Common myeloid progenitor, CD34-positive (primary cell): ENCODE measurements at regions not wholly inside any gene's neighbourhood (a gene's known extent, or its start where the extent isn't known, plus 50 kb on each side); places are given as distances from the start of the nearest gene placed in this dataset.
A peak's percentile ranks its signal among the peaks of the same experiment; 100 is the strongest.

ENCODE experiments used
- CTCF ChIA-PET: fragments of 350-600 bp; sonication (Branson Sonifier 250); formaldehyde crosslinking; loops from one replicate; lab custom pipeline; 2021; ENCODE audit warnings: antibody characterized with exemption; lab: Charles Lee
- POLR2A ChIA-PET: fragments of 350-600 bp; sonication (Branson Sonifier 250); formaldehyde crosslinking; loops from one replicate; lab custom pipeline; 2021; ENCODE audit warnings: antibody characterized with exemption; lab: Charles Lee
- DNase-seq, 3 donors: peaks; one replicate each; pipeline versions ENCODE4 v3.0.0 to v3.0.0-alpha.2; 2013
- H3K27ac ChIP-seq, 2 experiments: 1 replicate in 1 of 2; 2 replicates in 1 of 2; pipeline ENCODE4 v1.7.0; 2013; ENCODE audit warnings: inconsistent platforms in 2 of 2, low read length in 2 of 2, mild to moderate bottlenecking in 2 of 2, low read depth in 1 of 2, moderate library complexity in 1 of 2; ENCODE audit not compliant: severe bottlenecking in 2 of 2, insufficient read depth in 1 of 2, poor library complexity in 1 of 2
- H3K27me3 ChIP-seq, 5 experiments: replicated peaks in 2 of 5; 1 replicate in 3 of 5; 2 replicates in 2 of 5; pipeline versions ENCODE4 v1.6.1 to v1.7.0; 2013; ENCODE audit warnings: low read length in 4 of 5, mild to moderate bottlenecking in 2 of 5, moderate library complexity in 2 of 5, inconsistent platforms in 1 of 5; ENCODE audit not compliant: insufficient read depth in 5 of 5, control insufficient read depth in 4 of 5
- H3K36me3 ChIP-seq, 4 experiments: 1 replicate in 2 of 4; 2 replicates in 2 of 4; pipeline versions ENCODE4 v1.6.1 to v1.7.0; 2013; ENCODE audit warnings: low read length in 3 of 4, control low read depth in 1 of 4, mild to moderate bottlenecking in 1 of 4; ENCODE audit not compliant: control insufficient read depth in 4 of 4, insufficient read depth in 4 of 4
- H3K4me1 ChIP-seq, 4 experiments: 1 replicate in 3 of 4; 2 replicates in 1 of 4; pipeline versions ENCODE4 v1.6.1 to v1.7.1; 2013; ENCODE audit warnings: low read length in 3 of 4, mild to moderate bottlenecking in 3 of 4, control low read depth in 1 of 4, inconsistent platforms in 1 of 4, moderate library complexity in 1 of 4; ENCODE audit not compliant: control insufficient read depth in 4 of 4, insufficient read depth in 4 of 4; ENCODE audit errors: control extremely low read depth in 1 of 4
- H3K4me3 ChIP-seq, 7 experiments: 1 replicate in 4 of 7; 2 replicates in 3 of 7; pipeline versions ENCODE4 v1.5.1 to v1.7.0; 2013; ENCODE audit warnings: mild to moderate bottlenecking in 7 of 7, low read length in 6 of 7, moderate library complexity in 6 of 7, inconsistent platforms in 2 of 7, low read depth in 2 of 7, control low read depth in 1 of 7; ENCODE audit not compliant: insufficient read depth in 4 of 7, control insufficient read depth in 1 of 7; ENCODE audit errors: extremely low read depth in 1 of 7
- H3K9me3 ChIP-seq, 5 experiments: 1 replicate in 4 of 5; 2 replicates in 1 of 5; pipeline versions ENCODE4 v1.6.1 to v1.7.1; 2013; ENCODE audit warnings: low read length in 4 of 5, mild to moderate bottlenecking in 2 of 5, inconsistent platforms in 1 of 5, low read depth in 1 of 5, moderate library complexity in 1 of 5; ENCODE audit not compliant: control insufficient read depth in 4 of 5, insufficient read depth in 2 of 5; ENCODE audit errors: control extremely low read depth in 1 of 5
- WGBS: methylation state at CpG from one replicate; pipeline ENCODE4 v1.1.5; 2013; ENCODE audit not compliant: insufficient coverage; 5-methylcytosine and 5-hydroxymethylcytosine counted together

GRCh38 chr14:64649383-64649998 is 54.7 kb upstream of the PLEKHG3 start:
- WGBS = 92% methylated on average over 12 of the region's 13 CpGs
- Histone ChIP-seq H3K9me3 (no peaks in the 10 kb centered on the region), H3K27me3 (no peaks in the 10 kb centered on the region), H3K36me3 (no peaks in the 10 kb centered on the region), H3K4me3 (no peak overlapping the region), H3K27ac (no peak overlapping the region), H3K4me1 (peaks cover 1 to 12% (median 10%) of the 10 kb centered on the region in 4 experiments)
- POLR2A ChIA-PET = no interaction called here
- CTCF ChIA-PET = interaction anchor here (0.6 to 3.1 kb wide), 3 partner anchors 13 to 231 kb away, joined by 3 to 9 read pairs (median 4); no protein-coding TSS in a partner anchor
- no peak for DNase-seq

GRCh38 chr14:64653900-64654245 is 50.4 kb upstream of the PLEKHG3 start:
- WGBS = no CpG with 5 or more reads among the region's 5 CpGs
- no peaks in the 10 kb centered on the region for H3K27me3 ChIP-seq
- peaks cover 7 to 23% (median 20%) of the 10 kb centered on the region in 4 experiments for H3K4me1 ChIP-seq
- peak overlapping the region in 1 of 7 experiments; percentile 21 for H3K4me3 ChIP-seq
- no peaks in the 10 kb centered on the region for H3K36me3 ChIP-seq
- ChIA-PET POLR2A (interaction anchor here (0.8 to 1.2 kb wide), 2 partner anchors 45 to 333 kb away, joined by 3 to 4 read pairs; partner anchors contain the start of gene FNTB), CTCF (interaction anchor here (0.6 to 2.9 kb wide), 5 partner anchors 10 to 29 kb away, joined by 4 to 14 read pairs (median 5); no protein-coding TSS in a partner anchor)
- H3K9me3 ChIP-seq = no peaks in the 10 kb centered on the region
- no peak overlapping the region for H3K27ac ChIP-seq
- no peak for DNase-seq

- ChIA-PET POLR2A (interaction anchor here (0.6 to 1.2 kb wide), 4 partner anchors 45 to 332 kb away, joined by 3 to 4 read pairs (median 4); partner anchors contain the start of gene FNTB), CTCF (interaction anchor here (0.6 to 2.9 kb wide), 7 partner anchors 11 to 108 kb away, joined by 3 to 14 read pairs (median 4); no protein-coding TSS in a partner anchor)
- peaks cover 10 to 28% (median 25%) of the 10 kb centered on the region in 4 experiments for H3K4me1 ChIP-seq
- H3K9me3 ChIP-seq = no peaks in the 10 kb centered on the region
- H3K27ac ChIP-seq = no peak overlapping the region
- no peaks in the 10 kb centered on the region for H3K36me3 ChIP-seq
- no peaks in the 10 kb centered on the region for H3K27me3 ChIP-seq
- WGBS = 11% methylated on average over 3 of the region's 5 CpGs
- peak; percentile 76 to 96 (median 95) for DNase-seq
- H3K4me3 ChIP-seq = peak overlapping the region in 1 of 7 experiments; percentile 54
Observed at GRCh38 chr14:64654246-64654900, 49.9 kb upstream of the PLEKHG3 start.
